Right atrium auricular region (tissue), 2 donors: ENCODE measurements at regions not wholly inside any gene's neighbourhood (a gene's known extent, or its start where the extent isn't known, plus 50 kb on each side); places are given as distances from the start of the nearest gene placed in this dataset.

Experiments
- DNase-seq: peaks from one replicate; pipeline ENCODE4 v3.0.0-alpha.2; 2019; ENCODE audit warnings: low spot score
- H3K27ac ChIP-seq, 2 donors: fragments of 200-600 bp; sonication (generic); 1 replicate in 1 of 2; 2 replicates in 1 of 2; pipeline ENCODE4 v1.5.1; 2016 to 2019
- H3K27me3 ChIP-seq, 2 donors: fragments of 200-600 bp; sonication (generic); one replicate each; pipeline versions ENCODE4 v1.5.1 to v1.6.0; 2017 to 2019
- H3K36me3 ChIP-seq: fragments of 200-600 bp; sonication (generic); one replicate; pipeline ENCODE4 v1.5.1; 2016
- H3K4me1 ChIP-seq, 2 donors: fragments of 200-600 bp; sonication (generic); one replicate each; pipeline versions ENCODE4 v1.5.1 to v1.6.0; 2017 to 2019
- H3K4me3 ChIP-seq, 2 donors: fragments of 200-600 bp; sonication (generic); 1 replicate in 1 of 2; 2 replicates in 1 of 2; pipeline ENCODE4 v1.5.1; 2017 to 2019; ENCODE audit warnings: mild to moderate bottlenecking in 1 of 2, moderate library complexity in 1 of 2
- H3K9me3 ChIP-seq, 2 donors: fragments of 200-600 bp; sonication (generic); one replicate each; pipeline ENCODE4 v1.5.1; 2019
- TF ChIP-seq, protein P1 (sequence below), 2 donors: fragments of 200-600 bp; sonication (generic); IDR thresholded peaks; one replicate each; pipeline ENCODE4 v1.5.1; 2019; ENCODE audit warnings: antibody characterized with exemption in 2 of 2

DNA sequence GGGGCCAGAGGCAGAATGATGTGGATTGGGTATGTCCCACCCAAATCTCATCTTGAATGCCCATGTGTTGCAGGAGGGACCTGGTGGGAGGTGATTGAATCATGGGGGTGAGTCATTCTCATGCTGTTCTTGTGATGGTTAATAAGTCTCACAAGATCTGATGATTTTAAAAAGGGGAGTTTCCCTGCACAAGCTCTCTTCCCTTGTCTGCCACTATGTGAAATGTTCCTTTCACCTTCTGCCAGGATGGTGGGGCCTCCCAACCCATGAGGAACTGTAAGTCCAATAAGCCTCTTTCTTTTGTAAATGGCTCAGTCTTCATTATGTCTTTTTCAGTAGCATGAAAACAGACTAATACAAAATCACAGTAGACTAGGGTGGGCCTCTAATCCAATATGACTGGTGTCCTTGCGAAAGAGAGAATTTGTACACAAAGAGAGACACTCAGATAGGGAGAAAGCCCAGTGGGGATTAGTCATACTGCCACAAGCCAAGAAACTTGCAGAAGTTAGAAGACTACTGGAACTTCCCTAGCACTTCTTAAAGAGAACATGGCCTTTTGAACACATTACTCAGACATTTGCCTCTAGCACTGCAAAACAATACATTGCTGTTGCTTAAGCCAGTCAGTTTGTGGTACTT lies 68.4 kb downstream of the ANXA1 start:
- Histone ChIP-seq H3K27ac (no peak overlapping the region), H3K4me1 (no peaks in the 10 kb centered on the region), H3K27me3 (no peaks in the 10 kb centered on the region), H3K4me3 (no peak overlapping the region), H3K36me3 (no peaks in the 10 kb centered on the region), H3K9me3 (no peaks in the 10 kb centered on the region)
- TF ChIP-seq, protein P1, sequence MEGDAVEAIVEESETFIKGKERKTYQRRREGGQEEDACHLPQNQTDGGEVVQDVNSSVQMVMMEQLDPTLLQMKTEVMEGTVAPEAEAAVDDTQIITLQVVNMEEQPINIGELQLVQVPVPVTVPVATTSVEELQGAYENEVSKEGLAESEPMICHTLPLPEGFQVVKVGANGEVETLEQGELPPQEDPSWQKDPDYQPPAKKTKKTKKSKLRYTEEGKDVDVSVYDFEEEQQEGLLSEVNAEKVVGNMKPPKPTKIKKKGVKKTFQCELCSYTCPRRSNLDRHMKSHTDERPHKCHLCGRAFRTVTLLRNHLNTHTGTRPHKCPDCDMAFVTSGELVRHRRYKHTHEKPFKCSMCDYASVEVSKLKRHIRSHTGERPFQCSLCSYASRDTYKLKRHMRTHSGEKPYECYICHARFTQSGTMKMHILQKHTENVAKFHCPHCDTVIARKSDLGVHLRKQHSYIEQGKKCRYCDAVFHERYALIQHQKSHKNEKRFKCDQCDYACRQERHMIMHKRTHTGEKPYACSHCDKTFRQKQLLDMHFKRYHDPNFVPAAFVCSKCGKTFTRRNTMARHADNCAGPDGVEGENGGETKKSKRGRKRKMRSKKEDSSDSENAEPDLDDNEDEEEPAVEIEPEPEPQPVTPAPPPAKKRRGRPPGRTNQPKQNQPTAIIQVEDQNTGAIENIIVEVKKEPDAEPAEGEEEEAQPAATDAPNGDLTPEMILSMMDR (IDR thresholded peaks at IDR 0.05) = no peak
- DNase-seq = no peak

DNA sequence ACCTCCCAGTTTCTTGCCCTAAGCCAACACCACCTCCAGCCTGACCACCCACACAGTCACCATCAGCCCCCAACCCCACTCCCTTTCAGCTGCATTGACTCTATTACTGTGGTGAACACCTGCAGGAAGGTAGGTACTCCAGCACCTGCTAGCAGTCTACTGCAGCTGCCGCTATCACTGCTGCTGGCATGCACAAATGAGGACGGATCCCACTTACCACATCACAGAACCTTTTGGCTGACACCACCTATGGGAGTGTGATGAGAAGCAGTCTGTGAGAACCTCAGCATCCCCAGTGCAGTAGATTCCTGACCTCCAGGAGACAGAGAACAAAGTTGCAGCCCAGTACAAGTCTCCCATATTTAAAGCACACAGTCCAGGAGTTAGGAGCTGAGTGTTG lies 71.9 kb downstream of the ANXA1 start:
- Histone ChIP-seq H3K27ac (no peak overlapping the region), H3K36me3 (no peaks in the 10 kb centered on the region), H3K27me3 (no peaks in the 10 kb centered on the region), H3K4me1 (no peaks in the 10 kb centered on the region), H3K9me3 (no peaks in the 10 kb centered on the region), H3K4me3 (no peak overlapping the region)
- TF ChIP-seq, protein P1 (IDR thresholded peaks at IDR 0.05) = no peak
- no peak for DNase-seq

DNA sequence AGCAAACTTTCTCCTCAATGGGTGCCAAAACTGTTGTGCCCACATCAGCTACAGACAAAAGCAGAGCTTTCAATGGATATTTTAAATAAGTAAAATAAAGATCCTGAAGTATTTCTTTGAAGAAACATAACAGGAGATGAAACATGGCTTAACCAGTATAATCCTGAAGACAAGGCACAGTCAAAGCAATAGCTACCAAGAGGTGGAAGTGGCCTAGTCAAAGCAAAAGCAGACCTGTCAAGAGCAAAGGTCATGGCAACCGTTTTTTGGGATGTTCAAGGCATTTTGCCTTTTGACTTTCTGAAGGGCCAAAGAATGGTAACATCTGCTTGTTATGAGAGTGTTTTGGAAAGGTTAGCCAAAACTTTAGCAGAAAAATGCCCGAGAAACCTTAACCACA lies 77.9 kb downstream of the ANXA1 start:
- no peaks in the 10 kb centered on the region for H3K4me1 ChIP-seq
- no peak overlapping the region for H3K27ac ChIP-seq
- no peak overlapping the region for H3K4me3 ChIP-seq
- DNase-seq = no peak
- H3K36me3 ChIP-seq = no peaks in the 10 kb centered on the region
- H3K9me3 ChIP-seq = no peaks in the 10 kb centered on the region
- no peaks in the 10 kb centered on the region for H3K27me3 ChIP-seq
- TF ChIP-seq, protein P1 (IDR thresholded peaks at IDR 0.05) = no peak

DNA sequence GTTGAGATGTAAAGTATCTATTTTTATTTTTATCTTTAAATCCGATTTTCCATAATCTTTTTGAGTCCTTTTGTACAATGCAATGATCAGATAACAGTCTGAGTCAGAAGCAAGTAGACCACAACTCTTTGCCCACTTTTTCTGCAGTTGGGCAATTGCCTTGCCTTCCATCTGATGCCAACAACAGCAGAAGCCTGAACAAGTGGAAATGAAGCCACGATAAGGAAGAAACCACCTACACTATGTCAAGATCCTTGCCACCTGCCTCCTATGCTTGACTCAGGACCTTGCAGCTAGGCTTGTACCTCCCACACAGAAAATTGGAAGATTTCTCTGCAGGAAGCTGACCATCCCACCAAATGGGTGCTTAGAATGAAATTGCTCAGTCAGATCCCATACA lies 78.6 kb downstream of the ANXA1 start:
- no peaks in the 10 kb centered on the region for H3K9me3 ChIP-seq
- no peak overlapping the region for H3K4me3 ChIP-seq
- no peaks in the 10 kb centered on the region for H3K36me3 ChIP-seq
- no peaks in the 10 kb centered on the region for H3K27me3 ChIP-seq
- TF ChIP-seq, protein P1 (IDR thresholded peaks at IDR 0.05) = no peak
- H3K27ac ChIP-seq = no peak overlapping the region
- H3K4me1 ChIP-seq = no peaks in the 10 kb centered on the region
- DNase-seq = no peak

DNA sequence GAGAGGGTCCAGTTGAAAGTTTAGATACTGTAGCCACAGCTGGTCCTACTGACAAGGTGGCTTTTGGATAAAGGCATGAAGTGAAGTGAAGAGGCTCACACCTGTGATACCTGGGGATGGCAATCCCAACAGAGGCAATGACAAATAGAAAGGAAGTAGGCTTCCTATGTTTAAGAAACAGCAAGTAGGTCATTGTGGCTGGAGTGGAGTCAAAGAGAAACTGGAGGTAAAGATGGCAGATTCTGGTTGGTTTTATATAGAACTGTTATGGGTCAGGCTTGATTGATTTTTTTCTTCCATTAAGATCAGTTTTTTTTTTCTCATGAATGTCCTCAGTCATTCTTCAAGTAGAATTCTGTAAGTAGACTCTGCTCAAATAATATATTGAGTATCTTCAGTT lies 79.5 kb downstream of the ANXA1 start:
- Histone ChIP-seq H3K27me3 (no peaks in the 10 kb centered on the region), H3K27ac (no peak overlapping the region), H3K4me1 (no peaks in the 10 kb centered on the region), H3K4me3 (no peak overlapping the region), H3K9me3 (no peaks in the 10 kb centered on the region), H3K36me3 (no peaks in the 10 kb centered on the region)
- DNase-seq = no peak
- TF ChIP-seq, protein P1 (IDR thresholded peaks at IDR 0.05) = no peak

DNA sequence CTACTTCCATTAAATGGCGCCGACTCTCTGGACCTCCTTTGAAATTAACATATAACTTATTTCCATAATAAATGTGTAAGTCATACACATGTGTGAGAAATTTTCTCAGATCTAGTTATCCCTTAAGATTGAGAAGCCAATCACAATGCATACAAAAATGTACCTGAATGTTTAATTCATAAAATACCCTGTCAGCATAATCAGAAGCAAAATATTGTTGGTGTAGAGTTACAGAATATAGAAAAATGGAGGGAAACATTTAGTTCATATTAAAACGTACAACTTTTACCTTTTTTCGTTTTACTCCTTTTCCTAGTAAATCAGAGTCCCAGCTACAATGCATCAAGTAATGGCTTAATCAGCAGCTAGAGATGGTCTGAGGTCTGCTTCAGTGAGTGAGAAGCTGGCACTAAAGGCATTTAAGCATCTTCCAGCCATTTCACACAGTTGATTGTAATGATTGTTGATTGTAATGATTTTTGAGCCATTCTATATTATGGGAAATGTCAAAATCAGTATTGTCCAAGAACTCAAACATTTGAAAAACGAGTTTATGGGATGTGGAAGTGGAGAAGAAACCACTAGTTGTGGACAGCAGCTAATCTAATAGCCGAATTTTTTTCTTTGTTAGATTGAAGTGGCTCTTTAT lies 81.8 kb downstream of the ANXA1 start:
- Histone ChIP-seq H3K4me1 (no peaks in the 10 kb centered on the region), H3K4me3 (no peak overlapping the region), H3K9me3 (no peaks in the 10 kb centered on the region), H3K27ac (no peak overlapping the region), H3K36me3 (no peaks in the 10 kb centered on the region), H3K27me3 (no peaks in the 10 kb centered on the region)
- TF ChIP-seq, protein P1 (IDR thresholded peaks at IDR 0.05) = no peak
- no peak for DNase-seq
